HL-60 (cell line): ENCODE measurements at regions not wholly inside any gene's neighbourhood (a gene's known extent, or its start where the extent isn't known, plus 50 kb on each side); places are given as distances from the start of the nearest gene placed in this dataset.
"Not testable (repeated sequence)": the region's sequence is repeated elsewhere in the genome, so short reads cannot be mapped to it uniquely, and the experiment has no call there.

Experiments used
- DNase-seq, 2 experiments: peaks; one replicate each; pipeline ENCODE4 v3.0.0-alpha.2; 2010 to 2020; ENCODE audit warnings: low read depth in 1 of 2, low spot score in 1 of 2
- H3K27ac ChIP-seq: fragments of 250-450 bp; sonication (Bioruptor Pico); replicated peaks from 2 replicates; pipeline ENCODE4 v1.5.1; 2020; ENCODE audit warnings: mild to moderate bottlenecking, moderate library complexity
- H3K27me3 ChIP-seq: fragments of 250-450 bp; sonication (Bioruptor Pico); 2 replicates; pipeline ENCODE4 v1.5.1; 2021; ENCODE audit warnings: mild to moderate bottlenecking, moderate library complexity; ENCODE audit not compliant: insufficient read depth, poor library complexity, severe bottlenecking
- H3K4me3 ChIP-seq: replicated peaks from 2 replicates; pipeline ENCODE4 v1.5.1; 2011; ENCODE audit warnings: mild to moderate bottlenecking, control low read depth, low read length; ENCODE audit not compliant: insufficient read depth
- CTCF ChIP-seq: IDR thresholded peaks from one replicate; pipeline ENCODE4 v1.5.1; 2011; ENCODE audit warnings: low read length, control low read depth, inconsistent platforms; ENCODE audit not compliant: insufficient read depth
- GABPA ChIP-seq: IDR thresholded peaks from 2 replicates; pipeline ENCODE4 v1.6.1; 2012; ENCODE audit warnings: low read depth
- POLR2AphosphoS5 ChIP-seq: IDR thresholded peaks from 2 replicates; pipeline ENCODE4 v1.6.1; 2012; ENCODE audit warnings: low read depth
- REST ChIP-seq: IDR thresholded peaks from 2 replicates; pipeline ENCODE4 v1.6.1; 2012; ENCODE audit warnings: low read depth; ENCODE audit not compliant: insufficient replicate concordance
- SPI1 ChIP-seq: IDR thresholded peaks from 2 replicates; pipeline ENCODE4 v1.6.1; 2012; ENCODE audit warnings: low read depth, mild to moderate bottlenecking, borderline replicate concordance

- Histone ChIP-seq H3K4me3 (no peak overlapping the region), H3K27me3 (no peaks in the 10 kb centered on the region), H3K27ac (no peak overlapping the region)
- no peak for DNase-seq
- TF ChIP-seq POLR2AphosphoS5 (no peak), REST (no peak), GABPA (no peak), SPI1 (no peak), CTCF (no peak)
These were observed 201.3 kb downstream of the AKAP7 start for GRCh38 chr6:131336596-131336995.

DNA sequence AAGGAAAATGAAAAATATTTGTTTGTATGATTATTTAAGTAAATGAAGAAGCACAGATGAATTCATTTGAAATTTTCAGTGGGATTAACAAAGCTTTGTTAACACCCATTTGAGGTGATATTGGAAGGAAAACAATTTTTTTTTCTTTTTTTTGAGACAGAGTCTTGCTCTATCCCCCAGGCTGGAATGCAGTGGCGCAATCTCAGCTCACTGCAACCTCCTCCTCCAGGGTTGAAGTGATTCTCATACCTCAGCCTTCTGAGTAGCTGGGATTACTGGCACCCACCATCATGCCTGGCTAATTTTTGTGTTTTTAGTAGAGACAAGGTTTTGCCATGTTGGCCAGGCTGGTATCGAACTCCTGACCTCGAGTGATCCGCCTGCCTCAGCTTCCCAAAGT lies 211.6 kb downstream of the AKAP7 start:
- DNase-seq, H3K27ac ChIP-seq: not testable (repeated sequence)

GRCh38 chr6:131348572-131348971 lies 213.3 kb downstream of the AKAP7 start:
- TF ChIP-seq SPI1 (no peak), POLR2AphosphoS5 (no peak), CTCF (no peak), GABPA (no peak), REST (no peak)
- Histone ChIP-seq H3K4me3 (no peak overlapping the region), H3K27ac (no peak overlapping the region), H3K27me3 (no peaks in the 10 kb centered on the region)
- DNase-seq, result no peak

More for the DNA sequence above, 211.6 kb downstream of the AKAP7 start:
- not testable (repeated sequence) for H3K27me3 ChIP-seq, H3K4me3 ChIP-seq

GRCh38 chr6:131349199-131349598 lies 213.9 kb downstream of the AKAP7 start:
- Histone ChIP-seq H3K4me3 (no peak overlapping the region), H3K27me3 (no peaks in the 10 kb centered on the region), H3K27ac (no peak overlapping the region)
- no peak for DNase-seq
- no peak for TF ChIP-seq REST
- no peak for TF ChIP-seq CTCF
- no peak for TF ChIP-seq SPI1
- TF ChIP-seq POLR2AphosphoS5, result no peak
- TF ChIP-seq GABPA, result no peak
